ENCODE measurements at regions not wholly inside any gene's neighbourhood (a gene's known extent, or its start where the extent isn't known, plus 50 kb on each side); places are given as distances from the start of the nearest gene placed in this dataset.
"Not testable (repeated sequence)": the region's sequence is repeated elsewhere in the genome, so short reads cannot be mapped to it uniquely, and the experiment has no call there.

DNA sequence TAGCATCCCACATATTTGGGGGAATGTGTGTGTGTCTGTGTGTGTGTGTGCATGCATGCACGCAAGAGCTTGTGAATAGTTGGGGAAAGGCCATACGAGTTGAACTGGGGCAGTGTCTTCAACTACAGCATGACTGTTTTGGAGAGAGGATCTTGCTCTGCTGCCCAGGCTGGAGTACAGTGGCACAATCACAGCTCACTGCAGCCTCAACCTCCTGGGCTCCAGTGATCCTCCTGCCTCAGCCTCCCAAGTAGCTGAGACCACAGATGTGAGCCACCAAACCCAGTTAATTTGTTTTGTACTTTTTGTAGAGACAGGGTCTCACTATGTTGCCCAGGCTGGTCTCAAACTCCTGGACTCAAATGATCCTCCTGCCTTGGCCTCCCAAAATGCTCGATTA lies 169.8 kb downstream of the SLC38A4 start:
- TF ChIP-seq, protein P1, sequence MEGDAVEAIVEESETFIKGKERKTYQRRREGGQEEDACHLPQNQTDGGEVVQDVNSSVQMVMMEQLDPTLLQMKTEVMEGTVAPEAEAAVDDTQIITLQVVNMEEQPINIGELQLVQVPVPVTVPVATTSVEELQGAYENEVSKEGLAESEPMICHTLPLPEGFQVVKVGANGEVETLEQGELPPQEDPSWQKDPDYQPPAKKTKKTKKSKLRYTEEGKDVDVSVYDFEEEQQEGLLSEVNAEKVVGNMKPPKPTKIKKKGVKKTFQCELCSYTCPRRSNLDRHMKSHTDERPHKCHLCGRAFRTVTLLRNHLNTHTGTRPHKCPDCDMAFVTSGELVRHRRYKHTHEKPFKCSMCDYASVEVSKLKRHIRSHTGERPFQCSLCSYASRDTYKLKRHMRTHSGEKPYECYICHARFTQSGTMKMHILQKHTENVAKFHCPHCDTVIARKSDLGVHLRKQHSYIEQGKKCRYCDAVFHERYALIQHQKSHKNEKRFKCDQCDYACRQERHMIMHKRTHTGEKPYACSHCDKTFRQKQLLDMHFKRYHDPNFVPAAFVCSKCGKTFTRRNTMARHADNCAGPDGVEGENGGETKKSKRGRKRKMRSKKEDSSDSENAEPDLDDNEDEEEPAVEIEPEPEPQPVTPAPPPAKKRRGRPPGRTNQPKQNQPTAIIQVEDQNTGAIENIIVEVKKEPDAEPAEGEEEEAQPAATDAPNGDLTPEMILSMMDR (optimal IDR thresholded peaks at IDR 0.05 in 1 of 3, IDR thresholded peaks at IDR 0.05 in 1 of 3, conservative IDR thresholded peaks at IDR 0.05 in 1 of 3; ENCODE audit: extremely low read depth in 1 of 3, insufficient read depth in 2 of 3, low read length in 3 of 3): not testable (repeated sequence)
- not testable (repeated sequence) for TF ChIP-seq EZH2 (IDR thresholded peaks at IDR 0.05; ENCODE audit: low read length)

All from keratinocyte (primary cell).